ENCODE measurements at regions not wholly inside any gene's neighbourhood (a gene's known extent, or its start where the extent isn't known, plus 50 kb on each side); places are given as distances from the start of the nearest gene placed in this dataset.

DNA sequence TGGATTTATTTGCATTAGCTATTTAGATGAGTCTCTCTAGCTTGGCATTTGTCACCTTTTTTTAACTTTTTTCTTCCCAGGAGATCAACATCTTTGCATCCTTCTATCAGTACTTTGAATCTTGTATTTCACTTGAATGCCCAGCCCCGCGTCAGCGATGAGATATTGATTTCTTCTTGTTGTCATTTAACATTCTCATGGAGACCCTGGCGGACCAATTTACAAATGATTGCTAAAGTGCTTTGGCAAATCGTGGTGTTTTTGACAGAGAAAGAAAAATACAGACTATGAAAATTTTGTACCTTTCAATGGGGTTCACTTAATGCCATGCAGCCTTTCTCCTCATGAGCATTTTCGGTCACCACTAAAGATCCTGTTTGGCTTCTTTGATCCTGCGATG is 269.7 kb downstream of the ABCC12 start:
- TF ChIP-seq, protein P1, sequence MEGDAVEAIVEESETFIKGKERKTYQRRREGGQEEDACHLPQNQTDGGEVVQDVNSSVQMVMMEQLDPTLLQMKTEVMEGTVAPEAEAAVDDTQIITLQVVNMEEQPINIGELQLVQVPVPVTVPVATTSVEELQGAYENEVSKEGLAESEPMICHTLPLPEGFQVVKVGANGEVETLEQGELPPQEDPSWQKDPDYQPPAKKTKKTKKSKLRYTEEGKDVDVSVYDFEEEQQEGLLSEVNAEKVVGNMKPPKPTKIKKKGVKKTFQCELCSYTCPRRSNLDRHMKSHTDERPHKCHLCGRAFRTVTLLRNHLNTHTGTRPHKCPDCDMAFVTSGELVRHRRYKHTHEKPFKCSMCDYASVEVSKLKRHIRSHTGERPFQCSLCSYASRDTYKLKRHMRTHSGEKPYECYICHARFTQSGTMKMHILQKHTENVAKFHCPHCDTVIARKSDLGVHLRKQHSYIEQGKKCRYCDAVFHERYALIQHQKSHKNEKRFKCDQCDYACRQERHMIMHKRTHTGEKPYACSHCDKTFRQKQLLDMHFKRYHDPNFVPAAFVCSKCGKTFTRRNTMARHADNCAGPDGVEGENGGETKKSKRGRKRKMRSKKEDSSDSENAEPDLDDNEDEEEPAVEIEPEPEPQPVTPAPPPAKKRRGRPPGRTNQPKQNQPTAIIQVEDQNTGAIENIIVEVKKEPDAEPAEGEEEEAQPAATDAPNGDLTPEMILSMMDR (IDR thresholded peaks at IDR 0.05; ENCODE audit: low read depth, low read length) = no peak

DNA sequence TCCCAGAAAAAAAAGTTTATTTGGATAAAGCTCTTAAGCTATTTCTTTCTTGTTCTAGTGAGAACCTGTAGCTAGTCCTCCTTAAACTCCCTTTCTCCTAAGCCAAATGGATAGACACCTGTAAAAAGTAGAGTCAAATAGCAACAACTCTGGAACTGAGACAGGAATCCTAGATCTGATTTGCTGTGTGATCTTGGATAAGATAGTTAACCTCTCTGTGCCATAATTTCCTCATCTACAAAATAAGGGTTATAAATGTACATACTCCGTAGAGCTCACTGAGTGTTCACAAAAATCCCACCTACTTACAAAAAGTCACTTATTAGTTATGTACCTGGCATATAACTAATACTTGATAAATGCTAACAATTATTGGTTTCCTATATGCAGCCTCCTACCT is 270.3 kb downstream of the ABCC12 start:
- TF ChIP-seq, protein P1 (IDR thresholded peaks at IDR 0.05; ENCODE audit: low read depth, low read length) = no peak

More for the DNA sequence above, 269.7 kb downstream of the ABCC12 start:
- H3K4me3 ChIP-seq (ENCODE audit: low read depth, low read length) = no peak overlapping the region

DNA sequence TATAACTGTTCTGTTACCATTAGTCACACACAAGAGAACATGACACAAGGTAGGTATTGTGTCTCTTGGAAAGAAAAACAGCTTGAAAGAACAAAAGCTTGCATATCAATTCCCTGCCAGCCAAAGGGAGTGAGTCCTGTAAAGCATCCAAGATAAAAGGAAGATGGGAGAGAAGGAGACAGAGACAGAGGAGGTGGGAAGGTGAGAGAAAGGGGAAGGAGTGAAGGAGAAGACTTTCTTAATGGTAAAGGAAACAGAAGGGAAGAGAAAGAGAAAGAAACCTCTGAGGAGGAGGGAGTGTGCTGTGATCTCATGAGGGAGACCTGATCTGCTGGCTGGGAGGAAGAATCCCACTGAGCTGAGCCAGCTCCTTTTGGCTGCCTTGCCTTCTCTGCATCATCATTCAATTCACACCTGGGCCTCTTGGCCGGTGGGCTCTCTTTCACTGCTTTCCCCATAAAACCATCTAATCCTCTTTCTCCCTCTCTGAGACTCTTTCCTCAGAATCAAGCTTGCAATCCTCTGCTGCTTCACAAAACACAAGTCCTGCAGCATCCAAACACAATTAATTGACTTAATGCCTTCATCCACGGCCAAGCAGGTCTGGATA is 271.6 kb downstream of the ABCC12 start:
- H3K4me3 ChIP-seq (ENCODE audit: low read depth, low read length) = no peak overlapping the region
- TF ChIP-seq, protein P1 (IDR thresholded peaks at IDR 0.05; ENCODE audit: low read depth, low read length) = no peak

More for the DNA sequence above, 270.3 kb downstream of the ABCC12 start:
- H3K4me3 ChIP-seq (ENCODE audit: low read depth, low read length) = no peak overlapping the region

DNA sequence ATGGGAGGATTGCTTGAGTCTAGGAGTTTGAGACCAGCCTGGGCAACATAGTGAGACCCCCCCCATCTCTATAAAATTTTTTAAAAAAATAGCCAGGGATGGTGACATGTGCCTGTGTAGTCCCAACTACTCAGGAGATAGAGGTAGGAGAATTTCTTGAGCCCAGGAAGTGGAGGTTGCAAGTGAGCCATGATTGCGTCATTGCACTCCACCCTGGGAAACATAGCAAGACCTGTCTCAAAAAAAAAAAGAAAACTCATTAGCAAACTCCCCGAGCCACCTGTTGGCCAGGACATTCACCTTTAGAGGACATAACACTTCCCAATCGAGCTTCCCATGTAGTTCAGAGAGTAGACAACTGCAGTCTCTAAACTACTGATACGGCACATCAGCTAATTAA is 274.2 kb downstream of the ABCC12 start:
- H3K4me3 ChIP-seq (ENCODE audit: low read depth, low read length) = no peak overlapping the region
- TF ChIP-seq, protein P1 (IDR thresholded peaks at IDR 0.05; ENCODE audit: low read depth, low read length) = no peak

DNA sequence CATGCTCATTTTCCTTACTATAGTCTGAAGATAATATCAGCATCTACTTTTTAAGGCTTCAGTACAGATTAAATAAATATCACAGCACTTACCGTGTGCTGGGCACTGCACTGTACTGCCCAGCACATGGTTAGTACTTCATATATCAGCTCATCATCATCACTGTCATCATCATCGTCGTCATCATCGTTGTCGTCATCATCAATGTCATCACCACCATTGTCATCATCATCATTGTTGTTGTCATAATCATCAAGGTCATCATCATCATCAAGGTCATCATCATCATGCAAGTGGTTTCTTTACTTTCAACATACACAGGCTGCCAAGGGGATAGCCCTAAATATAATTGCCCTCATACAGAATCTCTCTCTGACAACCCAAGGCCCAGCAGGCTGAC is 275.1 kb downstream of the ABCC12 start:
- no peak overlapping the region for H3K4me3 ChIP-seq (ENCODE audit: low read depth, low read length)
- TF ChIP-seq, protein P1 (IDR thresholded peaks at IDR 0.05; ENCODE audit: low read depth, low read length) = no peak

DNA sequence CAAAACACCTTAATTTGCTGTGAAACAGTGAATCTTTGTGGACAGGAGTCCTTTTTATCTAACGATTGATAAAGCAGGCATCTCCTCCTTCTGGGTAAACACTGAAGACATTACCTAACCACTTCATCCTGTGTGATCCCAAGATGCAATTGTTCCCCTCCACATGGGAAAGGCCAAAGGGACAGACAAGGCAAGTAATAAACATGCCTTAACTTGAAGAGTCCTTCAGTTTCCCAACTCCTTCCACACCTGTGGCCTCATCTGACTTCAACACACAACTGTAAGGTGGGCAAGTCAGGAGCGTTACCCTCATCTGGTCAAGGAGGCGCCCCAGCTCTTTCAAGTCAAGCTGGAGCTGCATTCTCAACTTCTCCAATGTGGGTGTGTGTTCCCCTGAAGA is 278.6 kb downstream of the ABCC12 start:
- TF ChIP-seq, protein P1 (IDR thresholded peaks at IDR 0.05; ENCODE audit: low read depth, low read length) = no peak
- H3K4me3 ChIP-seq (ENCODE audit: low read depth, low read length) = no peak overlapping the region

DNA sequence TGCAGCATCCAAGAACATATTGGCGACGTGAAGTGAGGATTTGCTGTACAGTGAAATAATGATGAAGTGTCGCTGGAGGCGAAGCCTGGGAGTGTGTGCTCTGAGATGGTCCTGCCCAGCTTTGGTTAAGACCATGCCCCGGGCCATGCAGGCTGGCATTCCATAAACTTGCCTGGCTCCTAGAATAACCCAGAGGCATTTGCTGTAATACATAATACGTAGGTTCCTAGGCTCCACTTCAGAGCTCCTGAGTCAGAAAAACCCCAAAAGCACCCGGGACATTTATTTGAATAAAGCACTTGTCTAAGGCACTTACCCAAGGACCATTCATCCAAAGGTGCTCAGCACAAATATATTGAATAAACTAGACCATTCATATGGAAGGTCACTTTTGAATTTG is 279.3 kb downstream of the ABCC12 start:
- TF ChIP-seq, protein P1 (IDR thresholded peaks at IDR 0.05; ENCODE audit: low read depth, low read length) = no peak
- no peak overlapping the region for H3K4me3 ChIP-seq (ENCODE audit: low read depth, low read length)
